NB4 (cell line): ENCODE measurements at regions not wholly inside any gene's neighbourhood (a gene's known extent, or its start where the extent isn't known, plus 50 kb on each side); places are given as distances from the start of the nearest gene placed in this dataset.

Experiments used
- DNase-seq: peaks from one replicate; pipeline ENCODE4 v3.0.0; 2010; ENCODE audit warnings: low read depth
- H3K4me3 ChIP-seq: one replicate; pipeline ENCODE4 v1.5.1; 2011; ENCODE audit warnings: mild to moderate bottlenecking, low read depth, low read length, moderate library complexity
- CTCF ChIP-seq: IDR thresholded peaks from one replicate; pipeline ENCODE4 v1.5.1; 2012; ENCODE audit warnings: low read depth, low read length
- MAX ChIP-seq: IDR thresholded peaks from 2 replicates; pipeline ENCODE4 v1.6.1; 2011; ENCODE audit warnings: low read depth, low read length
- MYC ChIP-seq: IDR thresholded peaks from 2 replicates; pipeline ENCODE4 v1.6.1; 2011; ENCODE audit warnings: low read depth, low read length
- POLR2A ChIP-seq: IDR thresholded peaks from 2 replicates; pipeline ENCODE4 v1.6.1; 2011; ENCODE audit warnings: mild to moderate bottlenecking; ENCODE audit not compliant: insufficient read length; ENCODE audit errors: extremely low read depth

GRCh38 chr5:144017631-144018030 is 152.8 kb downstream of the YIPF5 start:
- no peak overlapping the region for H3K4me3 ChIP-seq
- TF ChIP-seq CTCF (no peak), MYC (no peak), POLR2A (no peak), MAX (no peak)
- no peak for DNase-seq

- no peak for DNase-seq
- H3K4me3 ChIP-seq = no peak overlapping the region
- no peak for TF ChIP-seq CTCF
- TF ChIP-seq MYC = no peak
- no peak for TF ChIP-seq POLR2A
- TF ChIP-seq MAX = no peak
Observed at GRCh38 chr5:144024090-144024489, 146.4 kb downstream of the YIPF5 start.

GRCh38 chr5:144024545-144024944 is 145.9 kb downstream of the YIPF5 start:
- DNase-seq = no peak
- TF ChIP-seq MYC = no peak
- H3K4me3 ChIP-seq = no peak overlapping the region

GRCh38 chr5:144026286-144026685 is 144.2 kb downstream of the YIPF5 start:
- no peak overlapping the region for H3K4me3 ChIP-seq
- no peak for DNase-seq
- TF ChIP-seq POLR2A = no peak
- no peak for TF ChIP-seq MAX
- no peak for TF ChIP-seq CTCF
- TF ChIP-seq MYC = no peak

GRCh38 chr5:144028058-144028457 is 142.4 kb downstream of the YIPF5 start:
- TF ChIP-seq MAX (no peak), CTCF (no peak), MYC (no peak)
- no peak for DNase-seq
- H3K4me3 ChIP-seq = no peak overlapping the region

- H3K4me3 ChIP-seq = no peak overlapping the region
- DNase-seq = no peak
- TF ChIP-seq CTCF (no peak), POLR2A (no peak), MYC (no peak), MAX (no peak)
Observed at GRCh38 chr5:144028636-144029035, 141.8 kb downstream of the YIPF5 start.

GRCh38 chr5:144030904-144031303 is 139.6 kb downstream of the YIPF5 start:
- no peak for DNase-seq
- no peak overlapping the region for H3K4me3 ChIP-seq
- TF ChIP-seq MAX = no peak
- no peak for TF ChIP-seq POLR2A
- TF ChIP-seq MYC = no peak
- no peak for TF ChIP-seq CTCF
